ENCODE measurements at regions not wholly inside any gene's neighbourhood (a gene's known extent, or its start where the extent isn't known, plus 50 kb on each side); places are given as distances from the start of the nearest gene placed in this dataset.

DNA sequence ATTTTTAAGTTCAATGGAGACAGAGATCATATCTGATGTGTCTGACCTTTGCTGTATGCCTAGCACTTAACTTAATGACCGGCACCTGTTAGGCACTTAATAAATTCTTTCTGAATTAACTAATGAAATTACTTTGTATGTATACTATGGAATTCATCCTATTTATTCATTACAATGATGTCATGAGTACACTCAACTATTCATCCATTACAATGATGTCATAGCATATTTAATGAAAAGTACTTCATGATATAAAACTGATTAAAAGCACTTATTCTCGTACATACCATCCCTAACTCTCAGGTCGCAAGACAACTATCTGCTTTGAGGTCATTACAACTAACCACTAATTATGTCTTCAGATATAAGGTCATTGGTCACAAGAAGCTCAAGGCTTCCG, 1131.6 kb downstream of the DTWD2 start:
- TF ChIP-seq, protein P1, sequence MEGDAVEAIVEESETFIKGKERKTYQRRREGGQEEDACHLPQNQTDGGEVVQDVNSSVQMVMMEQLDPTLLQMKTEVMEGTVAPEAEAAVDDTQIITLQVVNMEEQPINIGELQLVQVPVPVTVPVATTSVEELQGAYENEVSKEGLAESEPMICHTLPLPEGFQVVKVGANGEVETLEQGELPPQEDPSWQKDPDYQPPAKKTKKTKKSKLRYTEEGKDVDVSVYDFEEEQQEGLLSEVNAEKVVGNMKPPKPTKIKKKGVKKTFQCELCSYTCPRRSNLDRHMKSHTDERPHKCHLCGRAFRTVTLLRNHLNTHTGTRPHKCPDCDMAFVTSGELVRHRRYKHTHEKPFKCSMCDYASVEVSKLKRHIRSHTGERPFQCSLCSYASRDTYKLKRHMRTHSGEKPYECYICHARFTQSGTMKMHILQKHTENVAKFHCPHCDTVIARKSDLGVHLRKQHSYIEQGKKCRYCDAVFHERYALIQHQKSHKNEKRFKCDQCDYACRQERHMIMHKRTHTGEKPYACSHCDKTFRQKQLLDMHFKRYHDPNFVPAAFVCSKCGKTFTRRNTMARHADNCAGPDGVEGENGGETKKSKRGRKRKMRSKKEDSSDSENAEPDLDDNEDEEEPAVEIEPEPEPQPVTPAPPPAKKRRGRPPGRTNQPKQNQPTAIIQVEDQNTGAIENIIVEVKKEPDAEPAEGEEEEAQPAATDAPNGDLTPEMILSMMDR (IDR thresholded peaks at IDR 0.05), result no peak
- no peak for TF ChIP-seq POLR2A (IDR thresholded peaks at IDR 0.05)
